HEK293 (cell line): ENCODE measurements at regions not wholly inside any gene's neighbourhood (a gene's known extent, or its start where the extent isn't known, plus 50 kb on each side); places are given as distances from the start of the nearest gene placed in this dataset.

Experiments
- GLI4 ChIP-seq: fragments of 450-650 bp; formaldehyde crosslinking; IDR thresholded peaks from 2 replicates; pipeline ENCODE4 v1.5.1; 2016; ENCODE audit warnings: missing biosample characterization, missing genetic modification characterization
- SP2 ChIP-seq: fragments of 450-650 bp; formaldehyde crosslinking; IDR thresholded peaks from 2 replicates; pipeline ENCODE4 v1.5.1; 2016; ENCODE audit warnings: missing biosample characterization, missing genetic modification characterization
- YY1 ChIP-seq: fragments of 450-650 bp; formaldehyde crosslinking; IDR thresholded peaks from 2 replicates; pipeline ENCODE4 v1.5.1; 2018; ENCODE audit warnings: missing biosample characterization, missing genetic modification characterization
- ZNF23 ChIP-seq: fragments of 450-650 bp; formaldehyde crosslinking; IDR thresholded peaks from 2 replicates; pipeline ENCODE4 v1.5.1; 2016; ENCODE audit warnings: missing biosample characterization, missing genetic modification characterization, borderline replicate concordance
- ZNF324 ChIP-seq: fragments of 450-650 bp; formaldehyde crosslinking; IDR thresholded peaks from 2 replicates; pipeline ENCODE4 v1.5.1; 2016; ENCODE audit warnings: missing biosample characterization, missing genetic modification characterization
- ZNF473 ChIP-seq: fragments of 450-650 bp; formaldehyde crosslinking; IDR thresholded peaks from 2 replicates; pipeline ENCODE4 v1.5.1; 2017; ENCODE audit warnings: missing biosample characterization, missing genetic modification characterization
- ZNF623 ChIP-seq: fragments of 450-650 bp; formaldehyde crosslinking; IDR thresholded peaks from 2 replicates; pipeline ENCODE4 v1.5.1; 2016; ENCODE audit warnings: missing biosample characterization, missing genetic modification characterization
- TF ChIP-seq, protein P1 (sequence below): fragments of 450-650 bp; formaldehyde crosslinking; IDR thresholded peaks from 2 replicates; pipeline ENCODE4 v1.5.1; 2017; ENCODE audit warnings: missing biosample characterization, mild to moderate bottlenecking, missing genetic modification characterization, moderate library complexity
- TF ChIP-seq, protein P2 (sequence below): fragments of 450-650 bp; formaldehyde crosslinking; IDR thresholded peaks from 2 replicates; pipeline ENCODE4 v1.5.1; 2016; ENCODE audit warnings: missing biosample characterization, missing genetic modification characterization
- TF ChIP-seq, protein P3 (sequence below): fragments of 450-650 bp; formaldehyde crosslinking; IDR thresholded peaks from 2 replicates; pipeline ENCODE4 v1.5.1; 2016; ENCODE audit warnings: missing biosample characterization, missing genetic modification characterization
- TF ChIP-seq, protein P4 (sequence below): fragments of 450-650 bp; formaldehyde crosslinking; conservative IDR thresholded peaks from 2 replicates; pipeline ENCODE4 v1.5.1; 2016; ENCODE audit warnings: low read depth, missing biosample characterization, missing genetic modification characterization
- TF ChIP-seq, protein P5 (sequence below): fragments of 450-650 bp; formaldehyde crosslinking; IDR thresholded peaks from 2 replicates; pipeline ENCODE4 v1.5.1; 2017; ENCODE audit warnings: missing biosample characterization, missing genetic modification characterization

DNA sequence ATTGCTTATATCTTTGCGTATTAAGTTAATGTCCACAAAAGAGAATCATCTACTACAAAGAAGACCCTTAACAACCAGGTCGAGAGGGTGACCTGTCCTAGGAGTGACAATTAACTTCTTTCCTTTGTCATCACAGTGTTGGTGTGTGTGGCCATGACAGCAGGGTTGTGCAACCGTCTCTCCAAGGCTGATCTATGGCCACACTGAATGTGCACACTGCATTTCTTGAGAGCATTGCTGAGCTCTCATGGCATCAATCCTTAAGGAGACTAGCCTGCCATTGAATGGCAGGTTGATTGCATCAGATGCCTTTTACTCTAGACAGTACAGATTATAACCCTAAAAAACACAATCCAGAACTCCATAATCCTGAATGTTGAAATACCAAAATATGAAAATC, 86.5 kb upstream of the OLFM3 start:
- TF ChIP-seq ZNF23 (tag by site-specific recombination), result no peak
- TF ChIP-seq, protein P1, sequence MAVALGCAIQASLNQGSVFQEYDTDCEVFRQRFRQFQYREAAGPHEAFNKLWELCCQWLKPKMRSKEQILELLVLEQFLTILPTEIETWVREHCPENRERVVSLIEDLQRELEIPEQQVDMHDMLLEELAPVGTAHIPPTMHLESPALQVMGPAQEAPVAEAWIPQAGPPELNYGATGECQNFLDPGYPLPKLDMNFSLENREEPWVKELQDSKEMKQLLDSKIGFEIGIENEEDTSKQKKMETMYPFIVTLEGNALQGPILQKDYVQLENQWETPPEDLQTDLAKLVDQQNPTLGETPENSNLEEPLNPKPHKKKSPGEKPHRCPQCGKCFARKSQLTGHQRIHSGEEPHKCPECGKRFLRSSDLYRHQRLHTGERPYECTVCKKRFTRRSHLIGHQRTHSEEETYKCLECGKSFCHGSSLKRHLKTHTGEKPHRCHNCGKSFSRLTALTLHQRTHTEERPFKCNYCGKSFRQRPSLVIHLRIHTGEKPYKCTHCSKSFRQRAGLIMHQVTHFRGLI (tag by site-specific recombination), result no peak
- no peak for TF ChIP-seq ZNF324 (tag by site-specific recombination)
- no peak for TF ChIP-seq SP2 (tag by site-specific recombination)
- TF ChIP-seq ZNF623 (tag by site-specific recombination), result no peak
- TF ChIP-seq, protein P2, sequence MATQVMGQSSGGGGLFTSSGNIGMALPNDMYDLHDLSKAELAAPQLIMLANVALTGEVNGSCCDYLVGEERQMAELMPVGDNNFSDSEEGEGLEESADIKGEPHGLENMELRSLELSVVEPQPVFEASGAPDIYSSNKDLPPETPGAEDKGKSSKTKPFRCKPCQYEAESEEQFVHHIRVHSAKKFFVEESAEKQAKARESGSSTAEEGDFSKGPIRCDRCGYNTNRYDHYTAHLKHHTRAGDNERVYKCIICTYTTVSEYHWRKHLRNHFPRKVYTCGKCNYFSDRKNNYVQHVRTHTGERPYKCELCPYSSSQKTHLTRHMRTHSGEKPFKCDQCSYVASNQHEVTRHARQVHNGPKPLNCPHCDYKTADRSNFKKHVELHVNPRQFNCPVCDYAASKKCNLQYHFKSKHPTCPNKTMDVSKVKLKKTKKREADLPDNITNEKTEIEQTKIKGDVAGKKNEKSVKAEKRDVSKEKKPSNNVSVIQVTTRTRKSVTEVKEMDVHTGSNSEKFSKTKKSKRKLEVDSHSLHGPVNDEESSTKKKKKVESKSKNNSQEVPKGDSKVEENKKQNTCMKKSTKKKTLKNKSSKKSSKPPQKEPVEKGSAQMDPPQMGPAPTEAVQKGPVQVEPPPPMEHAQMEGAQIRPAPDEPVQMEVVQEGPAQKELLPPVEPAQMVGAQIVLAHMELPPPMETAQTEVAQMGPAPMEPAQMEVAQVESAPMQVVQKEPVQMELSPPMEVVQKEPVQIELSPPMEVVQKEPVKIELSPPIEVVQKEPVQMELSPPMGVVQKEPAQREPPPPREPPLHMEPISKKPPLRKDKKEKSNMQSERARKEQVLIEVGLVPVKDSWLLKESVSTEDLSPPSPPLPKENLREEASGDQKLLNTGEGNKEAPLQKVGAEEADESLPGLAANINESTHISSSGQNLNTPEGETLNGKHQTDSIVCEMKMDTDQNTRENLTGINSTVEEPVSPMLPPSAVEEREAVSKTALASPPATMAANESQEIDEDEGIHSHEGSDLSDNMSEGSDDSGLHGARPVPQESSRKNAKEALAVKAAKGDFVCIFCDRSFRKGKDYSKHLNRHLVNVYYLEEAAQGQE (tag by site-specific recombination), result no peak
- TF ChIP-seq, protein P3, sequence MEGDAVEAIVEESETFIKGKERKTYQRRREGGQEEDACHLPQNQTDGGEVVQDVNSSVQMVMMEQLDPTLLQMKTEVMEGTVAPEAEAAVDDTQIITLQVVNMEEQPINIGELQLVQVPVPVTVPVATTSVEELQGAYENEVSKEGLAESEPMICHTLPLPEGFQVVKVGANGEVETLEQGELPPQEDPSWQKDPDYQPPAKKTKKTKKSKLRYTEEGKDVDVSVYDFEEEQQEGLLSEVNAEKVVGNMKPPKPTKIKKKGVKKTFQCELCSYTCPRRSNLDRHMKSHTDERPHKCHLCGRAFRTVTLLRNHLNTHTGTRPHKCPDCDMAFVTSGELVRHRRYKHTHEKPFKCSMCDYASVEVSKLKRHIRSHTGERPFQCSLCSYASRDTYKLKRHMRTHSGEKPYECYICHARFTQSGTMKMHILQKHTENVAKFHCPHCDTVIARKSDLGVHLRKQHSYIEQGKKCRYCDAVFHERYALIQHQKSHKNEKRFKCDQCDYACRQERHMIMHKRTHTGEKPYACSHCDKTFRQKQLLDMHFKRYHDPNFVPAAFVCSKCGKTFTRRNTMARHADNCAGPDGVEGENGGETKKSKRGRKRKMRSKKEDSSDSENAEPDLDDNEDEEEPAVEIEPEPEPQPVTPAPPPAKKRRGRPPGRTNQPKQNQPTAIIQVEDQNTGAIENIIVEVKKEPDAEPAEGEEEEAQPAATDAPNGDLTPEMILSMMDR (tag by site-specific recombination), result no peak
- no peak for TF ChIP-seq GLI4 (tag by site-specific recombination)
- TF ChIP-seq, protein P4, sequence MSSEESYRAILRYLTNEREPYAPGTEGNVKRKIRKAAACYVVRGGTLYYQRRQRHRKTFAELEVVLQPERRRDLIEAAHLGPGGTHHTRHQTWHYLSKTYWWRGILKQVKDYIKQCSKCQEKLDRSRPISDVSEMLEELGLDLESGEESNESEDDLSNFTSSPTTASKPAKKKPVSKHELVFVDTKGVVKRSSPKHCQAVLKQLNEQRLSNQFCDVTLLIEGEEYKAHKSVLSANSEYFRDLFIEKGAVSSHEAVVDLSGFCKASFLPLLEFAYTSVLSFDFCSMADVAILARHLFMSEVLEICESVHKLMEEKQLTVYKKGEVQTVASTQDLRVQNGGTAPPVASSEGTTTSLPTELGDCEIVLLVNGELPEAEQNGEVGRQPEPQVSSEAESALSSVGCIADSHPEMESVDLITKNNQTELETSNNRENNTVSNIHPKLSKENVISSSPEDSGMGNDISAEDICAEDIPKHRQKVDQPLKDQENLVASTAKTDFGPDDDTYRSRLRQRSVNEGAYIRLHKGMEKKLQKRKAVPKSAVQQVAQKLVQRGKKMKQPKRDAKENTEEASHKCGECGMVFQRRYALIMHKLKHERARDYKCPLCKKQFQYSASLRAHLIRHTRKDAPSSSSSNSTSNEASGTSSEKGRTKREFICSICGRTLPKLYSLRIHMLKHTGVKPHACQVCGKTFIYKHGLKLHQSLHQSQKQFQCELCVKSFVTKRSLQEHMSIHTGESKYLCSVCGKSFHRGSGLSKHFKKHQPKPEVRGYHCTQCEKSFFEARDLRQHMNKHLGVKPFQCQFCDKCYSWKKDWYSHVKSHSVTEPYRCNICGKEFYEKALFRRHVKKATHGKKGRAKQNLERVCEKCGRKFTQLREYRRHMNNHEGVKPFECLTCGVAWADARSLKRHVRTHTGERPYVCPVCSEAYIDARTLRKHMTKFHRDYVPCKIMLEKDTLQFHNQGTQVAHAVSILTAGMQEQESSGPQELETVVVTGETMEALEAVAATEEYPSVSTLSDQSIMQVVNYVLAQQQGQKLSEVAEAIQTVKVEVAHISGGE (tag by site-specific recombination), result no peak
- TF ChIP-seq YY1 (tag by site-specific recombination), result no peak
- no peak for TF ChIP-seq ZNF473 (tag by site-specific recombination)
- TF ChIP-seq, protein P5, sequence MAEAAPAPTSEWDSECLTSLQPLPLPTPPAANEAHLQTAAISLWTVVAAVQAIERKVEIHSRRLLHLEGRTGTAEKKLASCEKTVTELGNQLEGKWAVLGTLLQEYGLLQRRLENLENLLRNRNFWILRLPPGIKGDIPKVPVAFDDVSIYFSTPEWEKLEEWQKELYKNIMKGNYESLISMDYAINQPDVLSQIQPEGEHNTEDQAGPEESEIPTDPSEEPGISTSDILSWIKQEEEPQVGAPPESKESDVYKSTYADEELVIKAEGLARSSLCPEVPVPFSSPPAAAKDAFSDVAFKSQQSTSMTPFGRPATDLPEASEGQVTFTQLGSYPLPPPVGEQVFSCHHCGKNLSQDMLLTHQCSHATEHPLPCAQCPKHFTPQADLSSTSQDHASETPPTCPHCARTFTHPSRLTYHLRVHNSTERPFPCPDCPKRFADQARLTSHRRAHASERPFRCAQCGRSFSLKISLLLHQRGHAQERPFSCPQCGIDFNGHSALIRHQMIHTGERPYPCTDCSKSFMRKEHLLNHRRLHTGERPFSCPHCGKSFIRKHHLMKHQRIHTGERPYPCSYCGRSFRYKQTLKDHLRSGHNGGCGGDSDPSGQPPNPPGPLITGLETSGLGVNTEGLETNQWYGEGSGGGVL, result no peak
